Left lung (tissue), 4 donors: ENCODE measurements at regions not wholly inside any gene's neighbourhood (a gene's known extent, or its start where the extent isn't known, plus 50 kb on each side); places are given as distances from the start of the nearest gene placed in this dataset.

ENCODE experiments used
- ATAC-seq: fragments of 200-7000 bp; cut with Tn5 transposase; one replicate; pipeline ENCODE4 v1.9.1; 2020; ENCODE audit warnings: moderate library complexity
- DNase-seq, 4 donors: peaks; one replicate each; pipeline ENCODE4 v3.0.0-alpha.2; 2013 to 2020
- H3K27ac ChIP-seq, 2 donors: fragments of 200-600 bp; sonication (generic) in 1 of 2; one replicate each; pipeline versions ENCODE4 v1.5.0 to v1.8.0; 2020 to 2021
- H3K27me3 ChIP-seq, 2 donors: fragments of 200-600 bp; sonication (generic) in 1 of 2; one replicate each; pipeline versions ENCODE4 v1.5.0 to v1.8.0; 2020 to 2021
- H3K36me3 ChIP-seq, 2 donors: fragments of 200-600 bp; sonication (generic) in 1 of 2; one replicate each; pipeline versions ENCODE4 v1.5.0 to v1.8.0; 2020 to 2021
- H3K4me1 ChIP-seq, 2 donors: fragments of 200-600 bp; one replicate each; pipeline ENCODE4 v1.8.0; 2021
- H3K4me3 ChIP-seq, 2 donors: fragments of 200-600 bp; sonication (generic) in 1 of 2; one replicate each; pipeline versions ENCODE4 v1.5.0 to v1.8.0; 2020 to 2021; ENCODE audit warnings: mild to moderate bottlenecking in 1 of 2
- H3K9me3 ChIP-seq, 2 donors: fragments of 200-600 bp; sonication (generic) in 1 of 2; one replicate each; pipeline versions ENCODE4 v1.5.0 to v1.8.0; 2020 to 2021
- CTCF ChIP-seq, 2 donors: fragments of 200-600 bp; sonication (generic) in 1 of 2; IDR thresholded peaks; one replicate each; pipeline versions ENCODE4 v1.5.0 to v1.8.0; 2021; ENCODE audit warnings: antibody characterized with exemption in 2 of 2
- intact Hi-C, 2 donors: fragments of 100-400 bp; cut with DNase I; formaldehyde crosslinking; loops; one replicate each; pipeline versions ENCODE4 v1.11.2 to v1.14.2; 2022
- donor health status: DM: no; HTN: yes; CAD: no.
- donor health status: DM: no; HTN: no; CAD: no.

- TF ChIP-seq CTCF (IDR thresholded peaks at IDR 0.05), result no peak
- Histone ChIP-seq H3K27me3 (no peaks in the 10 kb centered on the region), H3K27ac (no peak overlapping the region), H3K9me3 (peaks cover 0 to 9% of the 10 kb centered on the region in 2 donors), H3K4me3 (no peak overlapping the region), H3K4me1 (no peaks in the 10 kb centered on the region), H3K36me3 (no peaks in the 10 kb centered on the region)
- intact Hi-C loops, result no loop called here
- ATAC-seq, result no peak
- DNase-seq, result peak in 2 of 4 donors; percentile 10 to 12
Observed at GRCh38 chr7:145779140-145779539, 337.5 kb upstream of the CNTNAP2 start.

DNA sequence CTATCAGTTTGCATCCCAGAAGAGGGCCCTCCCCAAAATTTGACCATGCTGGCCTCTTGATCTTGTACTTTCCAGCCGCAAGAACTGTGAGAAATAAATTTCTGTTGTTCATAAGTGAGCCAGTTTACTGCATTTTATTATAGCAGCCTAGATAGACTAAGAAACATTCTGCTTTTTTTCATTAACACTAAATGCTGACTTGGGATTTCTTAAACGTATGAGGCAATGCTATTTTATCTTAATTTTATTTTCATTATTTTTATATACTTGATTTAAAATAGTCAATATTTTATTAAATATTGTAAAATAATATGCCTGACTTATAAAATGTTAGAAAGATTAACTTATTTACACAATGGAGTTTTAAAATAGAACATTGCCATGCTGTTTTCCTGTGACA is 341.8 kb upstream of the CNTNAP2 start:
- no peaks in the 10 kb centered on the region for H3K4me1 ChIP-seq
- no peak overlapping the region for H3K27ac ChIP-seq
- H3K27me3 ChIP-seq, result no peaks in the 10 kb centered on the region
- DNase-seq (no peak), ATAC-seq (no peak)
- H3K36me3 ChIP-seq, result no peaks in the 10 kb centered on the region
- no peak overlapping the region for H3K4me3 ChIP-seq
- H3K9me3 ChIP-seq, result no peaks in the 10 kb centered on the region
- intact Hi-C loops, result no loop called here
- no peak for TF ChIP-seq CTCF (IDR thresholded peaks at IDR 0.05)

GRCh38 chr7:145753004-145753403 is 363.6 kb upstream of the CNTNAP2 start:
- Histone ChIP-seq H3K4me1 (no peaks in the 10 kb centered on the region), H3K36me3 (no peaks in the 10 kb centered on the region), H3K27me3 (no peaks in the 10 kb centered on the region), H3K4me3 (no peak overlapping the region), H3K27ac (no peak overlapping the region), H3K9me3 (peaks cover 0 to 40% of the 10 kb centered on the region in 2 donors)
- peak in 1 of 4 donors; percentile 50 for DNase-seq
- intact Hi-C loops, result no loop called here
- no peak for ATAC-seq
- TF ChIP-seq CTCF (IDR thresholded peaks at IDR 0.05), result no peak

DNA sequence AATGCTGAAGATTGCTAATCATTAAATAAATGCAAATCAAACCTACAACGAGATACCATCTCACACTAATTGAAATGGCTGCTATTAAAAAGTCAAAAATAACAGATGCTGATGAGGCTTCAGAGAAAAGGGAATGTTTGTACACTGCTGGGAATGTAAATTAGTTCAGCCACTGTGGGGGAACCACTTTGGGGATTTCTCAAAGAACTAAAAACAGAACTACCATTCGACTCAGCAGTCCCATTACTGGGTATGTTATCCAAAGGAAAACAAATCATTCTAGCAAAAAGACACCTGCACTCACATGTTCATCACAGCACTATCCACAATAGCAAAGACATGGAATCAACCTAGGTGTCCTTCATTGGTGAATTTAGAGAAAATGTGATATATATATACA is 379.0 kb upstream of the CNTNAP2 start:
- Histone ChIP-seq H3K36me3 (no peaks in the 10 kb centered on the region), H3K27me3 (no peaks in the 10 kb centered on the region), H3K27ac (no peak overlapping the region), H3K4me1 (no peaks in the 10 kb centered on the region), H3K4me3 (no peak overlapping the region), H3K9me3 (no peaks in the 10 kb centered on the region)
- TF ChIP-seq CTCF (IDR thresholded peaks at IDR 0.05), result no peak
- ATAC-seq, result no peak
- DNase-seq, result no peak
- intact Hi-C loops, result no loop called here

DNA sequence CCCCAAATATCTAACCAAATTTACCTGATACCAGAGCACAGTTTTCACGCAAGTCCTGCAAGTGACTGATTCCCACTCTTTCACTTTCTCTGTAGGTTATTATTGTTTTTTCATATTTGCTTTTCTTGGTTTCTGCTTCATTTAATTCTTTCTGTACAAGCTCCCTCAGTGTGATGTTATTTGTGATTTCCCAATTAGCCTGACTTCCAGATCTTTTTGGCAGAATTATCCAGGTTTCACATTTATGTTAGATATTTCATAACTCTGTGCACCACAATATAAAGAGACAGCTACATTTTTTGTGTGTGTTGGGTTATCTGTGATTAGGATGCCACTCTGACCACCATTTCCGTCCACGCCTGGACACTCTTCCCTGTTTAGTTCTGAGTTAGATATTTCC is 381.5 kb upstream of the CNTNAP2 start:
- TF ChIP-seq CTCF (IDR thresholded peaks at IDR 0.05), result no peak
- ATAC-seq (no peak), DNase-seq (peak in 2 of 4 donors; percentile 11 to 18)
- Histone ChIP-seq H3K27me3 (no peaks in the 10 kb centered on the region), H3K4me3 (no peak overlapping the region), H3K27ac (no peak overlapping the region), H3K4me1 (no peaks in the 10 kb centered on the region), H3K9me3 (no peaks in the 10 kb centered on the region), H3K36me3 (no peaks in the 10 kb centered on the region)
- intact Hi-C loops, result no loop called here
